COLO829 (cell line): ENCODE measurements at regions not wholly inside any gene's neighbourhood (a gene's known extent, or its start where the extent isn't known, plus 50 kb on each side); places are given as distances from the start of the nearest gene placed in this dataset.
A peak's percentile ranks its signal among the peaks of the same experiment; 100 is the strongest.
"Not testable (repeated sequence)": the region's sequence is repeated elsewhere in the genome, so short reads cannot be mapped to it uniquely, and the experiment has no call there.

ENCODE experiments used
- DNase-seq: peaks from one replicate; pipeline ENCODE4 v3.0.0; 2012; ENCODE audit warnings: low spot score

DNA sequence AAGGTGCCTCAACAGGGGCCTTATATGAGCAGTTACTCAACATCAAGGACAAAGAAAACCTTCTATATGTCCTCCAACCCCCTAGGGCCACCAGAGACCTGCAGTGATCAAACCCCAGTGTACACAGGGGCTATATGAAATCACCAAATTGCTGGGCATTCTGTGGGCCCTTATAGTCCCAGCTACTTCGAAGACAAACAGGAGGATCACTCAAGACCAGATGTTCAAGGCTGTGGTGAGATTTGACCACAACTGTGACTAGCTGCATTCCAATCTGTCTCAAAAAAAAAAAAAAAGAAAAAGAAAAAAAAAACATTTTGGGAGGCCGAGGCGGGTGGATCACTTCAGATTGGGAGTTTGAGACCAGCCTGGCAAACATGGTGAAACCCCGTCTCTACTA, 51.0 kb upstream of the PRB2 start:
- no peak for DNase-seq

DNA sequence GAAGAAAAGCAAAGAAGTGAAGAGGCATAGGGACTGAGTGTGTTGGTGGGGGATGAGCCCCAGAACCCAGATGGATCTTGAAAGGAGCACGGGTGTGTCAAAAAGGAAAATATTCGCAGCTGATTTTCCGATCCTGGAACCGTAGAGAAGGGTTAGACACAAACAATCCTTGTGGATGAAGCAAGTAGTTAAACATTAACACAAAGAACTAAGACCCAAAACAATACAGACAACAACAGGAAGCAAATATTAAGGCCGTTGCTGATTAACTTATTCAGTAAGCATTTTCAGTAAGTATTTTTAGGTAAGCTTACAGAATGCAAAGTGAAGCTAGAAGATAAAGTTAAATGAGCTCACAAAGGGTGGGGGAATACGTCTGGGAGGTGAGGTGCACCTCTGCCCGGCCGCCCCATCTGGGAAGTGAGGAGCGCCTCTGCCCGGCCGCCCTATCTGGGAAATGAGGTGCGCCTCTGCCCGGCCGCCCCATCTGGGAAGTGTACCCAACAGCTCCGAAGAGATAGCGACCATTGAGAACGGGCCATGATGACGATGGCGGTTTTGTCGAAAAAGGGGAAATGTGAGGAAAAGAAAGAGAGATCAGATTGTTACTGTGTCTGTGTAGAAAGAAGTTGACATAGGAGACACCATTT, 62.8 kb upstream of the PRB2 start:
- DNase-seq = no peak

DNA sequence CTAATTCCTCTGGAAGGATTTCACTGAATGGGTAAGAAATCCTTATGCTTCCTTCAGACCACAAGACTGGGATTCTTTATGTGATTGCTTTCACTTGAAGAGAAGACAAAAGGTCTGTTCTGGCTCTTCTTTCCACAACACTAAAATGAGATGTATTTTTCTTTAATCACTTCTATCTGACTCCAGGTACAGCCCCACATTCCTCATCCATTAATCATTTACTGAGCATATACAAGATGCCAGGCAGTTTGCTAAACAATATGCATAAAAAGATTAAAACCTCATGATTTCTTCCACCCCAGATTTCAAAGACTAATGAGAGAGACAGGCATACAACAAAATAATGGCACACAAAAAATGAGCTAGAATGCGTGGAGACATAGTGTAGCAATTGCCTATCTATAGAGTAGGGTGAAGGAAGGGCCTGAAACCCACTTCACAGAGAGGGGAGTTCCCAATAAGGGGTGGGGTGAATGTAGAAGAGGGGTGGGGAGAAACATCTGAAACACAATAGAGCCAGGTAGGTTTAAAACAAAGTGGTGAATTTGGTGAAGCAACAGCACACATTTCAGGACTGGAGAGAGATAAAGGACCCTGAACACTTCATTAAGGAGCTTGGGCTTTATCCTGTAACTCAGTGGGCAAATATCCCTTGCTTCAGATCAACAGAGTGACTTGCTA, 65.1 kb upstream of the PRB2 start:
- DNase-seq = no peak

DNA sequence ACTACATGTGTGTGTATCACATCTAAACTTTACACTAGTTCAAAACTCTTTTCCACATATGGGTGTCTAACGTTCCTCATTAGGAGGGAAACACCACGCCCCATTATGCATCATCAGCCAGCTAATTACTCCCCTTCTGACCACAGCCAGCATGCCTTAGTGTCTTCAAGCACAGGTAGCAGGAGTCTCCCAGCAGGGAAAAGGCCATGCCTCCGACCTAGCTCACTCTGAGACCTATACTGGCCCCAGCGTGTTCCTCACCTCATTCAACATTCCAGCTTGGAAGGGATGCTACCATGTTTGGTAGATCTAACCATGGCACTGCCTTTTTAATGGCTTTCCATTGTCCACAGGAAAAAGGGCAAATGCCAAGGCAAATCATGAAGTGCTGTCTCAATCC, 66.1 kb upstream of the PRB2 start:
- DNase-seq = no peak

DNA sequence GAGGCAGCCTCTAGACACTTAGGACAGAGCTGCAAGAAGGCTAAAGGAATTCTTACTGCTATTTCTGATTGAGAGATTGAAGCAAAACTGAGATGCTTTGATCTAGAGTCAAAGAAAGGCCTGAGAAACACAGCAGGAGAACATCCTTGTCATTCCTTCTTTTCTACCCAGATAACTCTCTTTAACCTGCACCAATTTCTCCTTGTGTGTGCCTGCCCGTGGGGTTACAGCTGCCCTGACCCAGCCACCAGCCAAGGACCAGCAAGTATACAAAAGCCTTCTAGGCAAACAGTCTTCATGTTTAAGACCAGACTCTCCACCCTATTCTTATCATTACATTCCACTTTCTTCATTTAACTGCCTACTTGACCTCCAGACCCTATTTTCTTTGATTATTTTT, 81.7 kb upstream of the PRB2 start:
- no peak for DNase-seq

DNA sequence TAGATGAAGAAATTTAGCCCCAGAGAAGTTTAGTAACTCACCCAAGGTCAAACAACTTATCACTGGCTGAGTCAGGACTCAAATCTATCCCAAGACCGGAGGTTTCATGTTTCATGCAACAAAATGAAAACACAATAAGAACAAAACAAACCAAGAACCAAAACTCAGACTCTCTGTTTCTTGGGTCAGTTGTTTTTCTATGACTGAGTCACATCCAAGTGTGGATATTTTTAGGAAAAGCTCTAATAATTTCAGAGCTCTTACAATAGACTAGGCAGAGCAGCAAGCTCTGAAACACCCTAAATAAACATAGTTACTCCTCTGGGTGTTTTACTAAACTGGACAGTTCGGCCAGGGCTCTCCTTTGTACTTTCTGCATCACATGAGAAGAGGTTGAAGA, 87.6 kb upstream of the PRB2 start:
- DNase-seq = no peak

DNA sequence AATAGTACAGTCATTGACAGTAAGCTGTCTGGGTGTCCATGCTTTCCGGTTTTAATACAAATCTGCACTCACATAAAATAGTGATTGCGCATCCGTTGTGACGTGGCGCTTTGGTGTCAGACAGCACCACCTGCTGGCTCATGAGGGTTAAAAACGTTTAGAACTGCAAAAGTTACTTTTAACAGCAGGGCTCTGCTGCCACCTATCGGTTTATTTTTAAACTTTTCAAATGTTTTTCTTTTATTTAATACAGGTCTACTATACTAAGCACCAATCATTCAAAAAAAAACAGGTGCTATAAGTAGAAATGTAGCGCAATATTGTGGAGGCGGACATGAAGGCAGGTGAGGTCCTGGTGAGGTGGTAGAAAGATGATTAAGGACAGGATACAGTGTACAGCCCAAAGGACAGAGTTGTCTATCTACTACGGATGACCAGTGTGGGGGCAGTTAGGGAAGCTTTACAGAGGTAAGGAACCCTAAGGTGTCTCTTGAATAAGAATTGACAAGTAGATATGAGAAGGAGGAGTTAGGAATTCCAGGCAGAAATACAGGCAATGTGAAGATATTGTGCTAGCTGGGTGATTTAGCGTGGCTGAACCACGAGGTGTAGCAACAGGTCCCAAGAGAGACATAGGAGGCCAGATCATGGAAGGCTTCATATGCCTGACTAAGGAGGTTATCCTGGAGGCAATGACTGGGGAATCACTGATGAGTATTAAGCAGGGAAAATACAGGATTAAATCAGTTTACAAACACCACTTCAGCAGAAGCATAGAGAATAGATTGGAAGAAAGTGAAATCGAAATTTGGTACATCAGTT, 91.5 kb upstream of the PRB2 start:
- DNase-seq = peak; percentile 79

DNA sequence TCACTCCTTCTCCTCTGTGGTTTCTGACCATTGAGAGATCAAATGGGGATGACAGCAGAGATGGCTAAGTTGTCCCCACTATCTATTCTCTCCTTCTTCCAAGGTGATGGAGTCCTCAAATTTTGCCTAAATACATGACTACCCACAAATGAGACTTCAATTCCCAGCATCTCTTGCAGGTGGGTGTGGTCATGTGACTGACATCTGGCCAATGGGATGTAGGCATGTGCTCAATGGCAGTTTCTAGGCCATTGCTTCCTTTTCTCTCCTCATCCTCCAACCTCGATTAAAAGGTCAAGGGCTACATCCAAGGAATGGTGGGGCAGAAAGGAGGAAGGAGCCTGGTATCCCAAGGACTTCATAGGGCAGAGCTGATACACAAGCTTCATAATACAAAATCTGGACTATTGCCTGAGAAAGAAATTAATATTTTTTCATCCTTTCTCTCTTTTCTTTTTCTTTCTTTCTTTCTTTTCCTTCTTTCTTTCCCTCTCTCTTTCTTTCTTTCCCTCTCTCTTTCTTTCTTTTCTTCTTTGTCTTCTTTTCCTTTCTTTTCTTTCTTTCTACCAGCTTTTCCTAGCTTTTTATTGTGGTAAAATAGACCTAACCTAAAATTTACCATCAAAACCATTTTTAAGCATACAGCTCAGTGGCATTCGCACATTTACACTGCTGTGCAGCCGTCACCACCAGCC, 100.9 kb upstream of the PRB2 start:
- DNase-seq = no peak

DNA sequence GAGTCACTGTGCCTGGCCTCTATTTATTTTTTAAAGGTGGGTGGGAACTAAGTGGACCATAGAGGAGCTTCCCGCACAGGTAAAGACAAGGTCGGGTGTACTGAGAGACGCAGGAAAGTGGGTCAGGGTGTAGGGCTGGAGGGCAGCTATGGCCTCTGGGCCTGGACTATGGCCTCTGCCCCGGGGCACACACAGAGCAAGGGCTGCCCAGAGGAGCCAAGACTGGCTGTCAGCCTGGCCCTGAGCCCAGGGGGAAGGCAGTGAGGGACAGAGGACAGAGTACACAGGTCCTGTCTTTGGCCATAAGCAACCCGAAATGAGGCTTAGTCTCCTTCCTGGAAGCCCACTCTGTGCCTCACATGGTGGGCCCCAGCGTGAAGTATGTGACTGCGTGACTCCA, 102.1 kb upstream of the PRB2 start:
- no peak for DNase-seq

DNA sequence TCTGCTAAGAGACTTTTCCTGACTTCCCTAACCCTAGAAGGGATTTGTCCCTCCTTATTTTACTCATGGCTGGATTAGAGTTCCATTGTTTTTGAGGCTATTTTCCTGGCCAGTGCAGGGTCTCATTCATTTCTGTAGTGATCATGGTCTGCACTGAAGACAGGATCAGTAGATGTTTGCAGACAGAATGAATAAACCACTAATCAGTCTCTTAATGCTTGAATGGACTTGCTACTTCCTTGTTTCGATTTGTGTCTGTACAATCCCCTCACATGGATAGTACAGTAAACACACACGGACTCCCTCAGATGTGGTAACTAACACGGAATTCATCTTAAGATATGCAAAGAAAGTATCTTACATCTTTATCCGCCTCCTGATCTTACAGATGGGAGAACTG, 102.6 kb upstream of the PRB2 start:
- no peak for DNase-seq

DNA sequence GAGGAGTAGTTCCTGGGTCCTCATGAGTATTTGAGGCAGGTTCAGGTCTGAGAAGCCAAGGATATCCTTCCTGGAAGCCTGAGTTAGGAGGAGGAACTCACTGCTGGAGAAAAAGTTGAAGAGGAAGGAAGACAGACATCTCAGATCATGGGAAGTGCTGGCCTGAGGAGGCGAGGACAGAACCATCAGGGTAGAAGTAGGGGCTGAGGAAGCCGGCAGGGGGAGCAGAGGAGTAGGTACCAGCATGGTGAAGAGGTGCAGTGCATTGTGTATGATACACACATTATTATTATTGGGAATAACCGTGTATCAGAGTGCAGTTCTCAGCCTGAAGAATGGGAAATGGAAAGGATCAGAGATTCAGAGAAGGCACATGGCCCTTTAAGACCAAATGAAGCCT, 103.2 kb upstream of the PRB2 start:
- not testable (repeated sequence) for DNase-seq

DNA sequence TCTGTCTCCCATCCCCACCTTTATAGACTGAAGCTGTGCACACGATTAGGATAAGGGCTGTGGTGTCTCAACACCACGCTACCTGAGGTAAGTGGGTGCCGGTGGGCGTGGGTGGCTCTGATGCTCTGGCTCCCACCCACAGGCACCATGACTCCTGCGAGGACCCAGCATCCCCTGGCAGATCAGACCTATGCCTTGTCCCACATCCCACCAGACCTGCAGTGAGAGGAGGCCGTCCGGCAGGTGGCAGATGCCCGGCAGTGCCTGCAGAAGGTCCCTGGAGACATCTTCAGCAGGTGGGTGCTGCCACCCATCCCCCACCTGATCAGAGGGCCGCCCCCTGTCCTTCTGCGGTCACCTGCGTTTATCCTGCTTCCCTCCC, 104.4 kb upstream of the PRB2 start:
- no peak for DNase-seq

DNA sequence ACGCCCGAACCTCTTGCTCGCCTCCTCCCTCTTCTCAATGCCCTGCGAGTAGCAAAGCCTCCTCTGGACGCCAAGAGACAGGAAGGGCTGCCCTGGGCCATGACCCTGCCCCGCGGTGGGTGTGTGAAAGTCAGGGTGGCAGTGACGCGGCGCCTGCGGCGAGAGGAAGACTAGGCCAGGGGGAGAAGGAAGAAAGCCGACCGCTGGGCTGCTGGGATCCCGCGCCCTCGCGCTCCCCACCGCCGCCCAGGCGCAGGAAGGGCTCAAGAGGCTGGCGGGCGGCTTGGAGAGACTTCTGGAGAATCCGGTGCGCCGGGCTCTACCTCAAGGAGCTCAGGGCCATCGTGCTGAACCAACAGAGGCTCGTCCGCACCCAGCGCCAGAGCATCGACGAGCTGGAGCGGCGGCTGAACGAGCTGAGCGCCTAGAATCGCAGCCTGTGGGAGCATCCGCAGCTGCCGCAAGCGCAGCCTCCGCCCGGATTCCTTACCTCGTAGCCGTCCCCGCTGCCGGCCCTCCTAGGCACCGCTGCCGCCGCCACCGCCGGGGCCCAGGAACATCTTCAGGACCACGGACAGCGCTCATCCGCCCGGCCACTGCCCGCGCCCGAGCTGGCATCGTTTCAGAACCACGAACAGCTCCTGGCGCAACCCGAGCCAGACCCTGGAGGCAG, 105.0 kb upstream of the PRB2 start:
- DNase-seq = peak; percentile 86

DNA sequence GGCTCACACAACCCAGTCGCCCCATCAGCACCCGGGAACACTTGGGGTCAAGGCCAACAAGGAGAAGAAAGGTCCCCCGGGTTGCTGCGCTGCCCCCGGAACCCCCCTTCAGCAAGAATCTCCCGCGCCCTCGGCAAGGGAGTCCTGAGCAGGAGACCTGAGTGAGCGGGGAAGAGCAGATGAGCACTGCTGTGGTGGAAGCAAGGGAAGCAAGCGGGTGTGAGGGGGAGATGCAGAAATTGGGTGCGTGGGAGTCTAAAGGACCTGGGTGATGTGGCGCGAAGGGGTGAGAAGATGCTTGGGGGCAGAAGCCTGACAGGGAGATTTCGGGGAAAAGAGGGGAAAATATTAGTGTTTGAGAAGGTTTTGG, 105.5 kb upstream of the PRB2 start:
- DNase-seq = no peak

DNA sequence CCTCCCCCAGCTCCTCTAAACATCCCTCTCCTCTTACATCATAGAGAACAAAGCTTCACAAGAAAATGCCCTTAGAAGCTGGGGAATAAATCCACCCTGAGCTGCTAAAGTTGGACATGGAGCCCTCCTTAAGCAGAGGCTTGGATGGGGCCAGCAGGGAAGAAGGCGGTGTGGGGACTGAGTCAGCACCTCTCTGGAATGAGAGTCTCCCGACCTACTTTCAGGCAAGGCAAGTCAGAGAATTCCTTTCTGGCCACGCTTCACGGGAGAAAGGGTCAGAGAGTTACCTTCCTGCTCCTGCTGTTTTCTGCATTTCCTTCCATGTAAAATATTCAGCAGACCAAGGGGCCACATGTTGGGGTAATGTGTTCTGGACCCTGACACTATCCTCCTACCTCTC, 113.3 kb upstream of the PRB2 start:
- no peak for DNase-seq

DNA sequence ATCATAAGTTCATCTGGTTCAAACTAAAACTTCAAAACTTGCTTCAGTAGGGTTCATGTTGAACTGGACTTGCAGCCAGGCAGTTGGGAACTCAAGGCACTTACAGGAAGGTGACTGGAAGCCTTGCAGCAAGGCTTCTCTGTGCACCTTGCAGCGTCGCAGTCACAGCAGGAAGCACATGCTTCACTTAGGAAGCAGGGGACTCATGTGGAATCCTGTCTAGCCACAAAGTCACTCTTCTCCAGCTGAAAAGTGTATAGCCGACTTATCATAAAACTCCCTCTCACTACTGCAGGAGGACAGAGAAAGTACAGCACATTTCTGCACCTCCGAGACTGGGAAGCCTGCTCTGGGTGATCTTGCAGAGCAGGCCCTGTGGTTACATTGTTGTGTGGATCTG, 114.0 kb upstream of the PRB2 start:
- DNase-seq = no peak

DNA sequence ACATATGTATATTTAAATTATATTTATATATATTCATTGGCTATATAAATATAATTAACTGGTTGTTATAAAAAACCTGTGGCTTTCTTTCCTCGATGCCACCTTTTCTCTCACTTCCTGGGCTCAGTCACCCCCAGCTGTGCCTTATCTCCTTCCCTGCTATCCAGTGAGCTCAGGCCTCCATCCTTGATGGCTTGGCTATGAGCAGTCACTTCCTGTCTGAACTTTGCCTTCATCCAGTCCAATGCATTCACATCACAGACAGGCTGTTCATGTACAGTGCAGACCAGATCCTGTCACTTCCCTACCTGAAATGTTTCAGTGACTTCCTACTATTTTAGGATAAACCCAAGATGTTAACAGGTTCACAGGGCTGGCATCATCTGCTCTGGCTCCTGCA, 115.3 kb upstream of the PRB2 start:
- DNase-seq = no peak

DNA sequence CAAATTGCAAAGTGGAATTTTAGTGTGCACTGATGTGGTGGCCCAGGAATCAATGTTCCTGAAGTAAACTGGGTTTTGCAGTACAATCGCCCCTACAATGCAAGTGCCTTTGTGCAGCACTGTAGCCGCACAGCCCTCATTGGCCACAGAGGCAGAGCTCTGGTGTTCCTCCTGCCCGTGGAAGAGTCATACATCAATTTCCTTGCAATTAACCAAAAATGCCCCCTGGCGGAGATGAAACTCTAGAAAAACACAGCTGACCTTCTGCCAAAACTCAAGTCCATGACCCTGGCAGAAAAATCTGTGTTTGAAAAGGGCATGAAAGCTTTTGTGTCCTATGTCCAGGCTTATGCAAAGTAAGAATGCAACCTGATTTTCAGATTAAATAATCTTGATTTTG, 117.9 kb upstream of the PRB2 start:
- DNase-seq = peak; percentile 29

DNA sequence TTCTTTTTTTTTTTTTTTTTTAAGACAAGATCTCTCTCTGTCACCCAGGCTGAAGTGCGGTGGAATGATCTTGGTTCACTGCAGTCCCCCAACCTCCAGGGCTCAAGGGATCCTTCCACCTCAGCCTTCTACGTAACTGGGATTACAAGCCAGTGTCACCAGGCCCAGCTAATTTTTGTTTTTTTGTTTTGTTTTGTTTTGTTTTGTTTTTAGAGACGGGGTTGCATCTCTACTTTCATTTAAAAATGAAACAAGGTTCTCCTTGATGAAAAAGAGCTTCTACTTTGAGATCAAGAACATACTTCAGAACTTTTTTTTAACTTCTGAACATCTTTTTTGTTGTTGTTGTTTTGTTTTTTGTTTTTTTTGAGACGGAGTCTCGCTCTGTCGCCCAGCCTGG, 121.7 kb upstream of the PRB2 start:
- no peak for DNase-seq

DNA sequence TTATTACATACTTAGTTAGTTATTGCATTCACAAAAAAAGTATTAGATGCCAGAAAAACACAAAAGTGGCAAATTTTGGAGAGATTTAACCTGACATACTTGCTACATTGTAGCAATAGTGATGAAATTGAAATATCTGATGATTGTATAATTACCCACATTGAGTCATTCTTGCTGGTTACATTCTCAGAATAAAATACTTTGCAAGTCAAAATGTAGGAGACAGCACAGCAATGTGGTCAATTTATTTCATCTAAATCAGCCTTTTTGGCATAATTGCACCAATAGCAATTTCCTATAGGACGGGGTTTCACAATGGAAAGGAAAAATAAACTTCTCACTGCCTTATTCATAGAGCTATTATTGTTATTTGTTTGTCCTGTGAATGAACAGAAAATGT, 125.0 kb upstream of the ETV6 start:
- DNase-seq = no peak

DNA sequence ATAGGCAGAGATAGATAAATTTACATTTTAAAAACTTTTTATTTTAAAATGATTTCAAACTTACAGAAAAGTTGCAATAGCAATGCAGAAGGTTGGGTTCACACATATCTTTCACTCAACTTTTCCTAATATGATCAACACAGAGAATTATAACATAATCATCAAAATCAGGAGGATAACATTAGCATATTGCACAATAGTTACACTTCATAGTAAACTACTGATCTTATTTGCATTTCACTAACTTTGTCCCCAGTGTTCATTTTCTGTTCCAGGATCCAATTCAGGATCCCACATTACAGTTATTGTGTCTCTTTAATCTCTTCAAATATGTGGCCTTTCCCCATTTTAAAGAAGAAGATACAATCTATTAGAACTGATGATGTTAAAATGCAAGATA, 115.4 kb upstream of the ETV6 start:
- no peak for DNase-seq

DNA sequence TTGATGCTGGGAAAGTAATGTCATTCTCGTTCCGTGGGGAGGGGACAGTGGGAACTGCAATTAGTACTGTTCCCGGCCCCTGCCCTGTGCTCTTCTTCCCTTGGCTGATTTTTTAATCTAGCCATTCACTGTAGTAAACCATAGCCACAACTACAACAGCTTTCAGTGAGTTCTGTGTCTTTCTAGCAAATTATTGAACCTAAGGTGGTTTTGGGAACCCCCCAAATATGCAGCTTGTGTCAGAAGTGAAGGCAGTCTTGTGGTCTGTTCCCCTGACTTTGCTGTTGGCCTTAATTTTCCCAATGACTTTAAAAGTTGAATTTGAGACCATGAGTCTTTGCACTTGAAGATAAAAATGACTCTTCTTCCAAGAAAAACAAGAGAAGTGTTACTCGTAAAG, 114.3 kb upstream of the ETV6 start:
- no peak for DNase-seq
